ENCODE measurements at regions not wholly inside any gene's neighbourhood (a gene's known extent, or its start where the extent isn't known, plus 50 kb on each side); places are given as distances from the start of the nearest gene placed in this dataset.

- WGBS, 2 experiments (ENCODE audit: extremely low coverage in 1 of 2, insufficient coverage in 1 of 2, insufficient read length in 1 of 2, insufficient replicate concordance in 2 of 2, low coverage in 1 of 2, low lambda C conversion rate in 2 of 2, missing lambda C conversion rate in 1 of 2): 72% methylated on average over 8 of the region's 8 CpGs; no CpG with 5 or more reads in 1 of the 2 experiments
- DNase-seq (ENCODE audit: low read depth in 1 of 2, low spot score in 2 of 2): no peak
- no peak overlapping the region for H3K56ac ChIP-seq (replicated peaks; ENCODE audit: insufficient read length, low read depth, low read length)
- no peak overlapping the region for H2BK15ac ChIP-seq (ENCODE audit: low read length)
- ChIA-PET POLR2A (ENCODE audit: partially characterized antibody) (no interaction called here), CTCF (ENCODE audit: partially characterized antibody) (interaction anchor here (1.3 kb wide), 1 partner anchor 113 kb away, joined by 3 read pairs; no protein-coding TSS in a partner anchor)
- no peak for FAIRE-seq
- no peak overlapping the region for H2BK5ac ChIP-seq (ENCODE audit: low read depth, low read length)
- H3K4me2 ChIP-seq (ENCODE audit: insufficient read depth in 1 of 2, low read depth in 2 of 2, low read length in 2 of 2): no peak overlapping the region
- TF ChIP-seq RFX5 (IDR thresholded peaks at IDR 0.05; ENCODE audit: borderline replicate concordance, low read depth, low read length) (no peak), EP300 (IDR thresholded peaks at IDR 0.05; ENCODE audit: borderline replicate concordance in 1 of 2, low read depth in 2 of 2, low read length in 2 of 2) (no peak), KDM5A (IDR thresholded peaks at IDR 0.05; ENCODE audit: low read length) (no peak), TCF12 (IDR thresholded peaks at IDR 0.05; ENCODE audit: low read depth, low read length) (no peak), RBBP5 (IDR thresholded peaks at IDR 0.05; ENCODE audit: borderline replicate concordance, low read depth, low read length) (no peak), TEAD4 (IDR thresholded peaks at IDR 0.05; ENCODE audit: low read depth, low read length) (no peak), RNF2 (IDR thresholded peaks at IDR 0.05; ENCODE audit: borderline replicate concordance, low read depth, low read length, missing control alignments, poor library complexity, severe bottlenecking) (no peak), ATF2 (IDR thresholded peaks at IDR 0.05; ENCODE audit: low read length) (no peak), HDAC6 (IDR thresholded peaks at IDR 0.05; ENCODE audit: low read depth, low read length) (no peak), NANOG (IDR thresholded peaks at IDR 0.05; ENCODE audit: insufficient read depth, low read depth, low read length, poor library complexity, severe bottlenecking) (no peak), SP4 (IDR thresholded peaks at IDR 0.05; ENCODE audit: low read length) (no peak)
- no peaks in the 10 kb centered on the region for H3K36me3 ChIP-seq (ENCODE audit: control insufficient read depth in 2 of 4, insufficient read depth in 4 of 4, low read length in 3 of 4)
- H3K23me2 ChIP-seq (ENCODE audit: low read depth, low read length): no peaks in the 10 kb centered on the region
- 0 out of 2 replicates have a peak overlapping the region, but pooled peaks have one; percentile 9 for H2BK20ac ChIP-seq (ENCODE audit: low read length)
- peak overlapping the region; percentile 16 for H4K91ac ChIP-seq (replicated peaks; ENCODE audit: insufficient read length, low read length)
- no peaks in the 10 kb centered on the region for H3K79me1 ChIP-seq (ENCODE audit: low read depth, low read length)
- no peak overlapping the region for H2AK5ac ChIP-seq (ENCODE audit: low read depth, low read length)
- H4K5ac ChIP-seq (ENCODE audit: insufficient read length, low read depth, low read length): no peak overlapping the region
- no peak overlapping the region for H3K27ac ChIP-seq (ENCODE audit: low read depth, low read length)
- H3K27me3 ChIP-seq (replicated peaks in 1 of 4; ENCODE audit: control insufficient read depth in 3 of 4, extremely low read depth in 1 of 4, insufficient read depth in 3 of 4, low read length in 3 of 4): peaks cover 0 to 5% (median 3%) of the 10 kb centered on the region in 4 experiments; a peak in 4 of 7 replicates
- H3K79me2 ChIP-seq (ENCODE audit: control insufficient read depth in 1 of 2, insufficient read depth in 2 of 2, low read length in 2 of 2): no peaks in the 10 kb centered on the region
- no peak overlapping the region for H4K8ac ChIP-seq (ENCODE audit: extremely low read depth, insufficient read depth, low read length)
- no peak overlapping the region for H3K4ac ChIP-seq (replicated peaks; ENCODE audit: insufficient read length, low read depth, low read length)
- no peak overlapping the region for H2BK12ac ChIP-seq (ENCODE audit: low read depth, low read length)
- no peak overlapping the region for H2BK120ac ChIP-seq (replicated peaks; ENCODE audit: low read depth, low read length)
- H3K18ac ChIP-seq (ENCODE audit: extremely low read depth, low read length): no peak overlapping the region; the same call in 1 of the 2 replicates
- H3K9me3 ChIP-seq (ENCODE audit: insufficient read depth in 2 of 2, low read depth in 1 of 2, low read length in 1 of 2): no peaks in the 10 kb centered on the region
- no peak overlapping the region for H3K23ac ChIP-seq (ENCODE audit: insufficient read length)
- H4K20me1 ChIP-seq (replicated peaks in 1 of 2; ENCODE audit: control insufficient read depth in 1 of 2, insufficient read depth in 2 of 2, low read length in 2 of 2): no peaks in the 10 kb centered on the region
- H3K9ac ChIP-seq (replicated peaks in 1 of 4; ENCODE audit: extremely low read depth in 1 of 4, low read depth in 3 of 4, low read length in 3 of 4): no peak overlapping the region
- H2AFZ ChIP-seq (ENCODE audit: low read length): no peak overlapping the region
- peaks cover 0 to 16% (median 6%) of the 10 kb centered on the region in 4 experiments; a peak in 6 of 7 replicates for H3K4me1 ChIP-seq (replicated peaks in 1 of 4; ENCODE audit: control insufficient read depth in 3 of 4, insufficient read depth in 4 of 4, low read length in 3 of 4)
- H3K14ac ChIP-seq (ENCODE audit: insufficient read length): no peak overlapping the region
- H3K4me3 ChIP-seq (ENCODE audit: extremely low read depth in 1 of 4, insufficient read depth in 2 of 4, low read depth in 3 of 4, low read length in 4 of 4): no peak overlapping the region
These were observed 119.5 kb upstream of the SNTG2 start for GRCh38 chr2:831225-831536.
